ENCODE measurements at regions not wholly inside any gene's neighbourhood (a gene's known extent, or its start where the extent isn't known, plus 50 kb on each side); places are given as distances from the start of the nearest gene placed in this dataset.

DNA sequence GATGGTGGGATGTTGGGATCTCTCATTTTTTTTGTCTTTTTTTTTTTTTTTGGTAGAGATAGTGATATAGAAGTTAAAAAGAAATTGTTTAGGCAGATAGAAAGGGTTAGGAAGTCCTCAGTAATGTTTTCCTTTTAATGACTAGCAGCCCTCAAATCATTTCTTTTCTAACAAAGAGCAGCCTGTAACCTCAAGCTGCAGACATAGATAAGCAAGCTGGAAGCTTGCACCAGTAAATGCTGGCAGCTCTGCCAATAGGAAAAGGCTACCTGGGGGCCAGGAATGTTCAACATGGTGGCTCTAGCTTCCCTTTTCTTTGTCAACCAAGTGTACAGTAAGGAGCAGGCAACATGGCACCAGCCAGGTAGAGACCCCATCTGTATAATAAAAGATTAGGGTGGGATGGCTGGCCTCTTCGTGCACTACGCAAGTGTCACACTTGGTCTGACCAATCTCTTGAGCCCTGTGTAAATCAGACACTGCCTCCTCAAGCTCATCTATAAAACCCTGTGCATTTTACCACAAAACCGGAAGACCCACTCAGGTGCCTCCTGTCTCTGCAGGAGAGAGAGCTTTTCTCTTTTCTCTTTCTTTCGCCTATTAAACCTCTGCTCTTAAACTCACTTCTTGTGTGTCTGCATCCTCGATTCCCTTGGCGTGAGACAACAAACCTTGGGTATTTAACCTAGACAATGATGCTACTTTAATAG, 212.9 kb downstream of the SNX10 start:
- no TSS peak for BruUV-seq (replicated peaks)
- H4K91ac ChIP-seq (ENCODE audit: insufficient read depth, low read depth, low read length): no peak overlapping the region
- H3K4ac ChIP-seq (ENCODE audit: low read depth, low read length): no peak overlapping the region
- DNase-seq: no peak
- H3K4me2 ChIP-seq (ENCODE audit: low read depth, low read length): no peak overlapping the region
- H3K23ac ChIP-seq (ENCODE audit: low read depth, low read length): no peak overlapping the region
- H2BK120ac ChIP-seq (ENCODE audit: low read depth, low read length): no peak overlapping the region
- H3K56ac ChIP-seq (ENCODE audit: extremely low read depth, insufficient read depth, low read length): no peak overlapping the region
- no peaks in the 10 kb centered on the region for H4K20me1 ChIP-seq (ENCODE audit: insufficient read depth, low read length)
- no peak overlapping the region for H2AK9ac ChIP-seq (replicated peaks; ENCODE audit: low read depth, low read length, poor library complexity)
- H3K27me3 ChIP-seq (ENCODE audit: control insufficient read depth, insufficient read depth, low read length): no peaks in the 10 kb centered on the region
- H2AK5ac ChIP-seq (ENCODE audit: low read depth, low read length): no peak overlapping the region
- H3K79me1 ChIP-seq (ENCODE audit: low read depth in 1 of 2, low read length in 2 of 2): no peaks in the 10 kb centered on the region
- no peak for ATAC-seq (ENCODE audit: low read depth)
- H3K9me1 ChIP-seq (ENCODE audit: insufficient read depth, low read length): no peaks in the 10 kb centered on the region
- no peak overlapping the region for H3K9ac ChIP-seq (ENCODE audit: low read depth, low read length)
- no peaks in the 10 kb centered on the region for H3K36me3 ChIP-seq (ENCODE audit: control insufficient read depth, insufficient read depth, low read length)
- H3K4me1 ChIP-seq (ENCODE audit: control insufficient read depth, insufficient read depth, low read length): no peaks in the 10 kb centered on the region
- H3K27ac ChIP-seq (ENCODE audit: insufficient read depth, low read length): no peak overlapping the region
- in situ Hi-C loops (cut with MboI; ENCODE audit: low sequenced_read_pairs): no loop called here
- no peak overlapping the region for H2BK20ac ChIP-seq (ENCODE audit: low read depth, low read length)
- intact Hi-C loops (cut with micrococcal nuclease): loop anchor here (10.0 kb wide), 1 partner anchor 160 kb away; no protein-coding TSS in a partner anchor
- H3K9me3 ChIP-seq (ENCODE audit: control insufficient read depth, insufficient read depth, low read length): no peaks in the 10 kb centered on the region
- ChIA-PET CTCF (no interaction called here), POLR2A (ENCODE audit: unreplicated experiment) (no interaction called here)
- no peak for TF ChIP-seq MAZ (IDR thresholded peaks at IDR 0.05; ENCODE audit: borderline replicate concordance, low read depth, low read length)
- TF ChIP-seq, protein P1, sequence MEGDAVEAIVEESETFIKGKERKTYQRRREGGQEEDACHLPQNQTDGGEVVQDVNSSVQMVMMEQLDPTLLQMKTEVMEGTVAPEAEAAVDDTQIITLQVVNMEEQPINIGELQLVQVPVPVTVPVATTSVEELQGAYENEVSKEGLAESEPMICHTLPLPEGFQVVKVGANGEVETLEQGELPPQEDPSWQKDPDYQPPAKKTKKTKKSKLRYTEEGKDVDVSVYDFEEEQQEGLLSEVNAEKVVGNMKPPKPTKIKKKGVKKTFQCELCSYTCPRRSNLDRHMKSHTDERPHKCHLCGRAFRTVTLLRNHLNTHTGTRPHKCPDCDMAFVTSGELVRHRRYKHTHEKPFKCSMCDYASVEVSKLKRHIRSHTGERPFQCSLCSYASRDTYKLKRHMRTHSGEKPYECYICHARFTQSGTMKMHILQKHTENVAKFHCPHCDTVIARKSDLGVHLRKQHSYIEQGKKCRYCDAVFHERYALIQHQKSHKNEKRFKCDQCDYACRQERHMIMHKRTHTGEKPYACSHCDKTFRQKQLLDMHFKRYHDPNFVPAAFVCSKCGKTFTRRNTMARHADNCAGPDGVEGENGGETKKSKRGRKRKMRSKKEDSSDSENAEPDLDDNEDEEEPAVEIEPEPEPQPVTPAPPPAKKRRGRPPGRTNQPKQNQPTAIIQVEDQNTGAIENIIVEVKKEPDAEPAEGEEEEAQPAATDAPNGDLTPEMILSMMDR (conservative IDR thresholded peaks at IDR 0.05; ENCODE audit: low read depth, low read length): no peak
- TF ChIP-seq MXI1 (IDR thresholded peaks at IDR 0.05; ENCODE audit: borderline replicate concordance, low read depth, low read length): no peak
- TF ChIP-seq SMC3 (IDR thresholded peaks at IDR 0.05; ENCODE audit: low read depth, low read length): no peak
- TF ChIP-seq CEBPB (IDR thresholded peaks at IDR 0.05; ENCODE audit: low read depth, low read length): no peak
- TF ChIP-seq RCOR1 (IDR thresholded peaks at IDR 0.05; ENCODE audit: insufficient replicate concordance, low read length): no peak
- no peak for TF ChIP-seq BHLHE40 (IDR thresholded peaks at IDR 0.05; ENCODE audit: low read depth, low read length)
- no peak for TF ChIP-seq RFX5 (IDR thresholded peaks at IDR 0.05; ENCODE audit: low read depth, low read length)
- TF ChIP-seq FOS (IDR thresholded peaks at IDR 0.05; ENCODE audit: low read depth, low read length): no peak
- TF ChIP-seq, protein P2, sequence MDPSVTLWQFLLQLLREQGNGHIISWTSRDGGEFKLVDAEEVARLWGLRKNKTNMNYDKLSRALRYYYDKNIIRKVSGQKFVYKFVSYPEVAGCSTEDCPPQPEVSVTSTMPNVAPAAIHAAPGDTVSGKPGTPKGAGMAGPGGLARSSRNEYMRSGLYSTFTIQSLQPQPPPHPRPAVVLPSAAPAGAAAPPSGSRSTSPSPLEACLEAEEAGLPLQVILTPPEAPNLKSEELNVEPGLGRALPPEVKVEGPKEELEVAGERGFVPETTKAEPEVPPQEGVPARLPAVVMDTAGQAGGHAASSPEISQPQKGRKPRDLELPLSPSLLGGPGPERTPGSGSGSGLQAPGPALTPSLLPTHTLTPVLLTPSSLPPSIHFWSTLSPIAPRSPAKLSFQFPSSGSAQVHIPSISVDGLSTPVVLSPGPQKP (IDR thresholded peaks at IDR 0.05; ENCODE audit: borderline replicate concordance, low read depth, low read length): no peak
- TF ChIP-seq, protein P3, sequence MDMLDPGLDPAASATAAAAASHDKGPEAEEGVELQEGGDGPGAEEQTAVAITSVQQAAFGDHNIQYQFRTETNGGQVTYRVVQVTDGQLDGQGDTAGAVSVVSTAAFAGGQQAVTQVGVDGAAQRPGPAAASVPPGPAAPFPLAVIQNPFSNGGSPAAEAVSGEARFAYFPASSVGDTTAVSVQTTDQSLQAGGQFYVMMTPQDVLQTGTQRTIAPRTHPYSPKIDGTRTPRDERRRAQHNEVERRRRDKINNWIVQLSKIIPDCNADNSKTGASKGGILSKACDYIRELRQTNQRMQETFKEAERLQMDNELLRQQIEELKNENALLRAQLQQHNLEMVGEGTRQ (IDR thresholded peaks at IDR 0.05; ENCODE audit: low read depth, low read length): no peak
- no peak for TF ChIP-seq CHD1 (IDR thresholded peaks at IDR 0.05; ENCODE audit: low read depth, low read length)
- no peak for TF ChIP-seq RAD21 (IDR thresholded peaks at IDR 0.05; ENCODE audit: low read length)
- no peak for TF ChIP-seq POLR2A (IDR thresholded peaks at IDR 0.05; ENCODE audit: low read depth, low read length)
- TF ChIP-seq NFE2L2 (IDR thresholded peaks at IDR 0.05; ENCODE audit: low read depth, low read length): no peak
- no peak for TF ChIP-seq MAFK (IDR thresholded peaks at IDR 0.05; ENCODE audit: low read depth, low read length)
- no peak overlapping the region for H4K8ac ChIP-seq (ENCODE audit: low read depth in 2 of 2, low read length in 2 of 2)
- H3K14ac ChIP-seq (replicated peaks; ENCODE audit: low read depth, low read length): no peak overlapping the region
- H2BK15ac ChIP-seq (ENCODE audit: low read depth, low read length): no peak overlapping the region
- H4K5ac ChIP-seq (ENCODE audit: low read depth, low read length): no peak overlapping the region
- no peak overlapping the region for H2BK5ac ChIP-seq (ENCODE audit: low read depth, low read length, poor library complexity, severe bottlenecking)
- no peak overlapping the region for H2AFZ ChIP-seq (replicated peaks; ENCODE audit: low read length, poor library complexity)
- no peak overlapping the region for H3K4me3 ChIP-seq (ENCODE audit: insufficient read depth, low read depth, low read length)
- dilution Hi-C loops (cut with HindIII; ENCODE audit: low sequenced_read_pairs, unreplicated experiment): no loop called here
- no CpG with 5 or more reads among the region's 6 CpGs for WGBS, 2 experiments (ENCODE audit: extremely low coverage in 2 of 2, insufficient read length in 1 of 2)
- H3K18ac ChIP-seq (ENCODE audit: low read depth, low read length): no peak overlapping the region
